ENCODE measurements at regions not wholly inside any gene's neighbourhood (a gene's known extent, or its start where the extent isn't known, plus 50 kb on each side); places are given as distances from the start of the nearest gene placed in this dataset.
"Not testable (repeated sequence)": the region's sequence is repeated elsewhere in the genome, so short reads cannot be mapped to it uniquely, and the experiment has no call there.

DNA sequence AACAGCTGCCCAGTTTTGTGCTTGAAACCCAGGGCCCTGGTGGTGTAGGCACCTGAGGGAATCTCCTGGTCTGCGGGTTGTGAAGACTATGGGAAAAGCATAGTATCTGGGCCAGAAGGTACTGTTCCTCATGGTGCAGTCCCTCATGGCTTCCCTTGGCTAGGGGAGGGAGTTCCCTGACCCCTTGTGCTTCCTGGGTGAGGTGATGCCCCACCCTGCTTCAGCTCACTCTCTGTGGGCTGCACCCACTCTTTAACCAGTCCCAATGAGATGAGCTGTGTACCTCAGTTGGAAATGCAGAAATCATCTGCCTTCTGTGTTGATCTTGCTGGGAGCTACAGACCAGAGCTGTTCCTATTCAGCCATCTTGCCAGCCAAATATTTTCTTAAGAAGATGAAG is 75.8 kb downstream of the NFKBIZ start:
- not testable (repeated sequence) for H3K9ac ChIP-seq (ENCODE audit: low read depth in 1 of 2, low read length in 2 of 2); H3K4me1 ChIP-seq (ENCODE audit: control insufficient read depth in 4 of 4, insufficient read depth in 4 of 4, low read length in 3 of 4); H3K9me3 ChIP-seq (ENCODE audit: control insufficient read depth in 4 of 4, low read length in 3 of 4); H3K4me3 ChIP-seq (ENCODE audit: low read depth in 1 of 3, low read length in 3 of 3); DNase-seq (ENCODE audit: low spot score); H3K27me3 ChIP-seq (ENCODE audit: control insufficient read depth in 4 of 4, insufficient read depth in 4 of 4, low read length in 3 of 4); H3K27ac ChIP-seq (ENCODE audit: low read depth in 1 of 2, low read length in 2 of 2); H3K36me3 ChIP-seq (ENCODE audit: control insufficient read depth in 4 of 4, insufficient read depth in 3 of 4, low read depth in 1 of 4, low read length in 3 of 4)
- WGBS: 100% methylated on average over 1 of the region's 1 CpG

DNA sequence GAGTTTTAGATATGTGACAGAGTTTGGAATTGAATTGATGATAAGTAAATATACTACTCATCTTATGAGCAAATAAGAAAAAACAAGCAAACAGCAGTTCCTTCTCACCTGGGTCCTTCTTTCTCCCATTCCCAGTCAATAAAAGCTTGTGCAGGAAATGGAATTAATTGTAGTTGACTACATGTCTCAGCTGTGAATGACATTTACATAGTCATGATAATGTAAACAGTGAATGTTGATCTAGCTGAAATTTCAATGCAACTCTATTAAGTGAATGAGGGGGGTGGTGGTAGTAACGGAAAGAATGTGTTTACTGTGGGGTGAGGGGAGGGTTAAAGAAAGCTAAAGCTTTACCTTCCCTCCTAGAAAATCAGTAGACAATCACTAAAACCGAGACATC is 76.2 kb downstream of the NFKBIZ start:
- Histone ChIP-seq H3K27me3 (ENCODE audit: control insufficient read depth in 4 of 4, insufficient read depth in 4 of 4, low read length in 3 of 4) (no peaks in the 10 kb centered on the region), H3K9me3 (ENCODE audit: control insufficient read depth in 4 of 4, low read length in 3 of 4) (no peaks in the 10 kb centered on the region), H3K4me3 (ENCODE audit: low read depth in 1 of 3, low read length in 3 of 3) (no peak overlapping the region), H3K27ac (ENCODE audit: low read depth in 1 of 2, low read length in 2 of 2) (no peak overlapping the region), H3K9ac (ENCODE audit: low read depth in 1 of 2, low read length in 2 of 2) (no peak overlapping the region), H3K36me3 (ENCODE audit: control insufficient read depth in 4 of 4, insufficient read depth in 3 of 4, low read depth in 1 of 4, low read length in 3 of 4) (no peaks in the 10 kb centered on the region), H3K4me1 (ENCODE audit: control insufficient read depth in 4 of 4, insufficient read depth in 4 of 4, low read length in 3 of 4) (no peaks in the 10 kb centered on the region)
- no peak for TF ChIP-seq FOXA2 (IDR thresholded peaks at IDR 0.05)
- TF ChIP-seq HNF4A (conservative IDR thresholded peaks at IDR 0.05): no peak
- TF ChIP-seq TAF1 (conservative IDR thresholded peaks at IDR 0.05): no peak
- TF ChIP-seq, protein P1, sequence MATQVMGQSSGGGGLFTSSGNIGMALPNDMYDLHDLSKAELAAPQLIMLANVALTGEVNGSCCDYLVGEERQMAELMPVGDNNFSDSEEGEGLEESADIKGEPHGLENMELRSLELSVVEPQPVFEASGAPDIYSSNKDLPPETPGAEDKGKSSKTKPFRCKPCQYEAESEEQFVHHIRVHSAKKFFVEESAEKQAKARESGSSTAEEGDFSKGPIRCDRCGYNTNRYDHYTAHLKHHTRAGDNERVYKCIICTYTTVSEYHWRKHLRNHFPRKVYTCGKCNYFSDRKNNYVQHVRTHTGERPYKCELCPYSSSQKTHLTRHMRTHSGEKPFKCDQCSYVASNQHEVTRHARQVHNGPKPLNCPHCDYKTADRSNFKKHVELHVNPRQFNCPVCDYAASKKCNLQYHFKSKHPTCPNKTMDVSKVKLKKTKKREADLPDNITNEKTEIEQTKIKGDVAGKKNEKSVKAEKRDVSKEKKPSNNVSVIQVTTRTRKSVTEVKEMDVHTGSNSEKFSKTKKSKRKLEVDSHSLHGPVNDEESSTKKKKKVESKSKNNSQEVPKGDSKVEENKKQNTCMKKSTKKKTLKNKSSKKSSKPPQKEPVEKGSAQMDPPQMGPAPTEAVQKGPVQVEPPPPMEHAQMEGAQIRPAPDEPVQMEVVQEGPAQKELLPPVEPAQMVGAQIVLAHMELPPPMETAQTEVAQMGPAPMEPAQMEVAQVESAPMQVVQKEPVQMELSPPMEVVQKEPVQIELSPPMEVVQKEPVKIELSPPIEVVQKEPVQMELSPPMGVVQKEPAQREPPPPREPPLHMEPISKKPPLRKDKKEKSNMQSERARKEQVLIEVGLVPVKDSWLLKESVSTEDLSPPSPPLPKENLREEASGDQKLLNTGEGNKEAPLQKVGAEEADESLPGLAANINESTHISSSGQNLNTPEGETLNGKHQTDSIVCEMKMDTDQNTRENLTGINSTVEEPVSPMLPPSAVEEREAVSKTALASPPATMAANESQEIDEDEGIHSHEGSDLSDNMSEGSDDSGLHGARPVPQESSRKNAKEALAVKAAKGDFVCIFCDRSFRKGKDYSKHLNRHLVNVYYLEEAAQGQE (IDR thresholded peaks at IDR 0.05): no peak
- no peak for TF ChIP-seq YY1 (IDR thresholded peaks at IDR 0.05)
- TF ChIP-seq ATF3 (IDR thresholded peaks at IDR 0.05): no peak
- TF ChIP-seq, protein P2, sequence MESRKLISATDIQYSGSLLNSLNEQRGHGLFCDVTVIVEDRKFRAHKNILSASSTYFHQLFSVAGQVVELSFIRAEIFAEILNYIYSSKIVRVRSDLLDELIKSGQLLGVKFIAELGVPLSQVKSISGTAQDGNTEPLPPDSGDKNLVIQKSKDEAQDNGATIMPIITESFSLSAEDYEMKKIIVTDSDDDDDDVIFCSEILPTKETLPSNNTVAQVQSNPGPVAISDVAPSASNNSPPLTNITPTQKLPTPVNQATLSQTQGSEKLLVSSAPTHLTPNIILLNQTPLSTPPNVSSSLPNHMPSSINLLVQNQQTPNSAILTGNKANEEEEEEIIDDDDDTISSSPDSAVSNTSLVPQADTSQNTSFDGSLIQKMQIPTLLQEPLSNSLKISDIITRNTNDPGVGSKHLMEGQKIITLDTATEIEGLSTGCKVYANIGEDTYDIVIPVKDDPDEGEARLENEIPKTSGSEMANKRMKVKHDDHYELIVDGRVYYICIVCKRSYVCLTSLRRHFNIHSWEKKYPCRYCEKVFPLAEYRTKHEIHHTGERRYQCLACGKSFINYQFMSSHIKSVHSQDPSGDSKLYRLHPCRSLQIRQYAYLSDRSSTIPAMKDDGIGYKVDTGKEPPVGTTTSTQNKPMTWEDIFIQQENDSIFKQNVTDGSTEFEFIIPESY (IDR thresholded peaks at IDR 0.05): no peak
- no peak for TF ChIP-seq JUND (IDR thresholded peaks at IDR 0.05)
- no peak for TF ChIP-seq FOXA1 (IDR thresholded peaks at IDR 0.05)
- TF ChIP-seq RAD21 (IDR thresholded peaks at IDR 0.05): no peak
- TF ChIP-seq MAX (IDR thresholded peaks at IDR 0.05): no peak
- TF ChIP-seq SP1 (IDR thresholded peaks at IDR 0.05): no peak
- TF ChIP-seq EGR1 (IDR thresholded peaks at IDR 0.05; ENCODE audit: low read depth in 2 of 2): no peak
- TF ChIP-seq RXRA (IDR thresholded peaks at IDR 0.05): no peak
- no peak for TF ChIP-seq NR2F2 (IDR thresholded peaks at IDR 0.05)
- no peak for TF ChIP-seq GABPA (IDR thresholded peaks at IDR 0.05 in 1 of 2, conservative IDR thresholded peaks at IDR 0.05 in 1 of 2)
- TF ChIP-seq CTCF (IDR thresholded peaks at IDR 0.05; ENCODE audit: low read depth, low read length, missing input control): no peak
- no peak for DNase-seq (ENCODE audit: low spot score)
- 75% methylated on average over 2 of the region's 2 CpGs for WGBS
